Erythroblast (primary cell): ENCODE measurements at regions not wholly inside any gene's neighbourhood (a gene's known extent, or its start where the extent isn't known, plus 50 kb on each side); places are given as distances from the start of the nearest gene placed in this dataset.

Experiments used
- GATA1 ChIP-seq: IDR thresholded peaks from 2 replicates; pipeline ENCODE4 v1.6.1; 2011; ENCODE audit warnings: low read depth, mild to moderate bottlenecking, control low read depth, low read length, moderate library complexity
- POLR2A ChIP-seq: IDR thresholded peaks from 2 replicates; pipeline ENCODE4 v1.6.1; 2011; ENCODE audit warnings: mild to moderate bottlenecking, low read length

DNA sequence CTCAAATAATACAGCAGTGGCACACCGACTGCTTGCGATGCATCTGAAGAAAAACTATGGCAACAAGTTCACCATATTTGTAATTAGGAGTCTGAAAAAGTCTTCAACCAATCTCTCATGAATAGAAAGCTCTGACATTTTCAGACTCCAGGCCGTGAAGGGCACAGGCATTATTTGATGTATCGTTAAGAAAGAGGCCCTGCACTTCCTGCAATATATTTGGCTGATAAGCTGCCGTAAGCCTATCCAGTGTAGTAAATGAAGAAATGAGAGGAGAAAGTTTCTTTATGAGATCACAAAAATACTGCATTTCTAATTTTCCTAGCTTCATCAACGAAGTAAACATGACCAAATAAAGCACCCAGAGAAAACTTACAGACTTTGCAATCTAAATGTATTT is 613.8 kb upstream of the TECRL start:
- TF ChIP-seq POLR2A (no peak), GATA1 (no peak)
